ENCODE measurements at regions not wholly inside any gene's neighbourhood (a gene's known extent, or its start where the extent isn't known, plus 50 kb on each side); places are given as distances from the start of the nearest gene placed in this dataset.

DNA sequence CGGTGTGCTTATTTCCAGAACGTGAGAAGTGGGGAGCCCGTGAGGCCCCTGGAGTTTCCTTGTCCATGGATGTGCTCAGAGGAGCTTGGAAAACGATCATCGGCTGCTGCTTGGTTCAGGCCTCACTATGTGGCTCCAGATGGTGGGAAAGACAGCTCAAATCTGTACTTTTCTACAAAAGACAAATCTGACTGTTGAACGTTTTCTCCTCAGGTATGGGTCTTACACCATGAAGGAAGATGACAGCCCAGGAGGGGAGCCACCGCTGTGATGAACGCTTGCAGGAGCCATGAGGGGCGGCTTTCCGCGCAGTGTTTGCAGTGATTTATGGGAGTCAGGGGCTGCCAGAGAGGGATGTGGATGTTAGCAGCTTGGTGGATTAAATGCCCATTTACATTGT is 109.4 kb upstream of the E2F8 start:
- TF ChIP-seq ZNF12 (CRISPR knock-in tag; IDR thresholded peaks at IDR 0.05) (no peak), FOXK1 (CRISPR knock-in tag; IDR thresholded peaks at IDR 0.05; ENCODE audit: borderline replicate concordance) (no peak), POLR2A (conservative IDR thresholded peaks at IDR 0.05) (no peak), HDAC1 (IDR thresholded peaks at IDR 0.05) (no peak), CTCF (IDR thresholded peaks at IDR 0.05 in 2 of 3, conservative IDR thresholded peaks at IDR 0.05 in 1 of 3; ENCODE audit: insufficient read depth in 2 of 3, low read depth in 1 of 3, low read length in 3 of 3) (no peak), ZNF518B (CRISPR knock-in tag; IDR thresholded peaks at IDR 0.05) (no peak), STAT5B (CRISPR knock-in tag; IDR thresholded peaks at IDR 0.05) (no peak)
- TF ChIP-seq, protein P1, sequence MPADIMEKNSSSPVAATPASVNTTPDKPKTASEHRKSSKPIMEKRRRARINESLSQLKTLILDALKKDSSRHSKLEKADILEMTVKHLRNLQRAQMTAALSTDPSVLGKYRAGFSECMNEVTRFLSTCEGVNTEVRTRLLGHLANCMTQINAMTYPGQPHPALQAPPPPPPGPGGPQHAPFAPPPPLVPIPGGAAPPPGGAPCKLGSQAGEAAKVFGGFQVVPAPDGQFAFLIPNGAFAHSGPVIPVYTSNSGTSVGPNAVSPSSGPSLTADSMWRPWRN (IDR thresholded peaks at IDR 0.05; ENCODE audit: low read depth) = no peak
- TF ChIP-seq, protein P2, sequence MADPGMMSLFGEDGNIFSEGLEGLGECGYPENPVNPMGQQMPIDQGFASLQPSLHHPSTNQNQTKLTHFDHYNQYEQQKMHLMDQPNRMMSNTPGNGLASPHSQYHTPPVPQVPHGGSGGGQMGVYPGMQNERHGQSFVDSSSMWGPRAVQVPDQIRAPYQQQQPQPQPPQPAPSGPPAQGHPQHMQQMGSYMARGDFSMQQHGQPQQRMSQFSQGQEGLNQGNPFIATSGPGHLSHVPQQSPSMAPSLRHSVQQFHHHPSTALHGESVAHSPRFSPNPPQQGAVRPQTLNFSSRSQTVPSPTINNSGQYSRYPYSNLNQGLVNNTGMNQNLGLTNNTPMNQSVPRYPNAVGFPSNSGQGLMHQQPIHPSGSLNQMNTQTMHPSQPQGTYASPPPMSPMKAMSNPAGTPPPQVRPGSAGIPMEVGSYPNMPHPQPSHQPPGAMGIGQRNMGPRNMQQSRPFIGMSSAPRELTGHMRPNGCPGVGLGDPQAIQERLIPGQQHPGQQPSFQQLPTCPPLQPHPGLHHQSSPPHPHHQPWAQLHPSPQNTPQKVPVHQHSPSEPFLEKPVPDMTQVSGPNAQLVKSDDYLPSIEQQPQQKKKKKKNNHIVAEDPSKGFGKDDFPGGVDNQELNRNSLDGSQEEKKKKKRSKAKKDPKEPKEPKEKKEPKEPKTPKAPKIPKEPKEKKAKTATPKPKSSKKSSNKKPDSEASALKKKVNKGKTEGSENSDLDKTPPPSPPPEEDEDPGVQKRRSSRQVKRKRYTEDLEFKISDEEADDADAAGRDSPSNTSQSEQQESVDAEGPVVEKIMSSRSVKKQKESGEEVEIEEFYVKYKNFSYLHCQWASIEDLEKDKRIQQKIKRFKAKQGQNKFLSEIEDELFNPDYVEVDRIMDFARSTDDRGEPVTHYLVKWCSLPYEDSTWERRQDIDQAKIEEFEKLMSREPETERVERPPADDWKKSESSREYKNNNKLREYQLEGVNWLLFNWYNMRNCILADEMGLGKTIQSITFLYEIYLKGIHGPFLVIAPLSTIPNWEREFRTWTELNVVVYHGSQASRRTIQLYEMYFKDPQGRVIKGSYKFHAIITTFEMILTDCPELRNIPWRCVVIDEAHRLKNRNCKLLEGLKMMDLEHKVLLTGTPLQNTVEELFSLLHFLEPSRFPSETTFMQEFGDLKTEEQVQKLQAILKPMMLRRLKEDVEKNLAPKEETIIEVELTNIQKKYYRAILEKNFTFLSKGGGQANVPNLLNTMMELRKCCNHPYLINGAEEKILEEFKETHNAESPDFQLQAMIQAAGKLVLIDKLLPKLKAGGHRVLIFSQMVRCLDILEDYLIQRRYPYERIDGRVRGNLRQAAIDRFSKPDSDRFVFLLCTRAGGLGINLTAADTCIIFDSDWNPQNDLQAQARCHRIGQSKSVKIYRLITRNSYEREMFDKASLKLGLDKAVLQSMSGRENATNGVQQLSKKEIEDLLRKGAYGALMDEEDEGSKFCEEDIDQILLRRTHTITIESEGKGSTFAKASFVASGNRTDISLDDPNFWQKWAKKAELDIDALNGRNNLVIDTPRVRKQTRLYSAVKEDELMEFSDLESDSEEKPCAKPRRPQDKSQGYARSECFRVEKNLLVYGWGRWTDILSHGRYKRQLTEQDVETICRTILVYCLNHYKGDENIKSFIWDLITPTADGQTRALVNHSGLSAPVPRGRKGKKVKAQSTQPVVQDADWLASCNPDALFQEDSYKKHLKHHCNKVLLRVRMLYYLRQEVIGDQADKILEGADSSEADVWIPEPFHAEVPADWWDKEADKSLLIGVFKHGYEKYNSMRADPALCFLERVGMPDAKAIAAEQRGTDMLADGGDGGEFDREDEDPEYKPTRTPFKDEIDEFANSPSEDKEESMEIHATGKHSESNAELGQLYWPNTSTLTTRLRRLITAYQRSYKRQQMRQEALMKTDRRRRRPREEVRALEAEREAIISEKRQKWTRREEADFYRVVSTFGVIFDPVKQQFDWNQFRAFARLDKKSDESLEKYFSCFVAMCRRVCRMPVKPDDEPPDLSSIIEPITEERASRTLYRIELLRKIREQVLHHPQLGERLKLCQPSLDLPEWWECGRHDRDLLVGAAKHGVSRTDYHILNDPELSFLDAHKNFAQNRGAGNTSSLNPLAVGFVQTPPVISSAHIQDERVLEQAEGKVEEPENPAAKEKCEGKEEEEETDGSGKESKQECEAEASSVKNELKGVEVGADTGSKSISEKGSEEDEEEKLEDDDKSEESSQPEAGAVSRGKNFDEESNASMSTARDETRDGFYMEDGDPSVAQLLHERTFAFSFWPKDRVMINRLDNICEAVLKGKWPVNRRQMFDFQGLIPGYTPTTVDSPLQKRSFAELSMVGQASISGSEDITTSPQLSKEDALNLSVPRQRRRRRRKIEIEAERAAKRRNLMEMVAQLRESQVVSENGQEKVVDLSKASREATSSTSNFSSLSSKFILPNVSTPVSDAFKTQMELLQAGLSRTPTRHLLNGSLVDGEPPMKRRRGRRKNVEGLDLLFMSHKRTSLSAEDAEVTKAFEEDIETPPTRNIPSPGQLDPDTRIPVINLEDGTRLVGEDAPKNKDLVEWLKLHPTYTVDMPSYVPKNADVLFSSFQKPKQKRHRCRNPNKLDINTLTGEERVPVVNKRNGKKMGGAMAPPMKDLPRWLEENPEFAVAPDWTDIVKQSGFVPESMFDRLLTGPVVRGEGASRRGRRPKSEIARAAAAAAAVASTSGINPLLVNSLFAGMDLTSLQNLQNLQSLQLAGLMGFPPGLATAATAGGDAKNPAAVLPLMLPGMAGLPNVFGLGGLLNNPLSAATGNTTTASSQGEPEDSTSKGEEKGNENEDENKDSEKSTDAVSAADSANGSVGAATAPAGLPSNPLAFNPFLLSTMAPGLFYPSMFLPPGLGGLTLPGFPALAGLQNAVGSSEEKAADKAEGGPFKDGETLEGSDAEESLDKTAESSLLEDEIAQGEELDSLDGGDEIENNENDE (IDR thresholded peaks at IDR 0.05; ENCODE audit: low read depth, low read length) = no peak
- TF ChIP-seq, protein P3, sequence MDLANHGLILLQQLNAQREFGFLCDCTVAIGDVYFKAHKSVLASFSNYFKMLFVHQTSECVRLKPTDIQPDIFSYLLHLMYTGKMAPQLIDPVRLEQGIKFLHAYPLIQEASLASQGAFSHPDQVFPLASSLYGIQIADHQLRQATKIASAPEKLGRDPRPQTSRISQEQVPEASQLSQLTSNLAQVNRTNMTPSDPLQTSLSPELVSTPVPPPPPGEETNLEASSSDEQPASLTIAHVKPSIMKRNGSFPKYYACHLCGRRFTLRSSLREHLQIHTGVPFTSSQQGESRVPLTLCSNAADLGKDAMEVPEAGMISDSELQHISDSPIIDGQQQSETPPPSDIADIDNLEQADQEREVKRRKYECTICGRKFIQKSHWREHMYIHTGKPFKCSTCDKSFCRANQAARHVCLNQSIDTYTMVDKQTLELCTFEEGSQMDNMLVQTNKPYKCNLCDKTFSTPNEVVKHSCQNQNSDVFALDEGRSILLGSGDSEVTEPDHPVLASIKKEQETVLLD (IDR thresholded peaks at IDR 0.05) = no peak
